Mesothelial cell of epicardium (in vitro differentiated cells): ENCODE measurements at regions not wholly inside any gene's neighbourhood (a gene's known extent, or its start where the extent isn't known, plus 50 kb on each side); places are given as distances from the start of the nearest gene placed in this dataset.

ENCODE experiments used
- DNase-seq, 2 experiments: peaks; one replicate each; pipeline ENCODE4 v3.0.0; 2021; ENCODE audit warnings: low spot score in 2 of 2; ENCODE audit not compliant: unreplicated experiment in 2 of 2
- H3K27ac Mint-ChIP-seq: 2 replicates; pipeline ENCODE4 v1.8.0; 2021; ENCODE audit warnings: mixed read lengths
- H3K27me3 Mint-ChIP-seq: 2 replicates; pipeline ENCODE4 v1.8.0; 2021; ENCODE audit warnings: low read depth, mixed read lengths
- H3K36me3 Mint-ChIP-seq: 2 replicates; pipeline ENCODE4 v1.8.0; 2021; ENCODE audit warnings: mixed read lengths
- H3K4me1 Mint-ChIP-seq: 2 replicates; pipeline ENCODE4 v1.8.0; 2021; ENCODE audit warnings: mixed read lengths
- H3K4me3 Mint-ChIP-seq: 2 replicates; pipeline ENCODE4 v1.8.0; 2021; ENCODE audit warnings: mild to moderate bottlenecking, moderate library complexity, mixed read lengths
- H3K9me3 Mint-ChIP-seq: 2 replicates; pipeline ENCODE4 v1.8.0; 2021; ENCODE audit warnings: mixed read lengths
- CTCF ChIP-seq: fragments of 200-600 bp; sonication (generic); IDR thresholded peaks from one replicate; pipeline ENCODE4 v1.5.0; 2021; ENCODE audit warnings: antibody characterized with exemption; ENCODE audit not compliant: unreplicated experiment

- DNase-seq = no peak
- H3K9me3 Mint-ChIP-seq = no peaks in the 10 kb centered on the region
- TF ChIP-seq CTCF = no peak
- no peak overlapping the region for H3K27ac Mint-ChIP-seq
- peaks cover 9% of the 10 kb centered on the region for H3K4me1 Mint-ChIP-seq
- no peak overlapping the region for H3K4me3 Mint-ChIP-seq
- no peaks in the 10 kb centered on the region for H3K27me3 Mint-ChIP-seq
- no peaks in the 10 kb centered on the region for H3K36me3 Mint-ChIP-seq
Measured at GRCh38 chr14:41380017-41380416, 226.7 kb upstream of the LRFN5 start.

GRCh38 chr14:41378526-41378925 is 228.2 kb upstream of the LRFN5 start:
- Mint-ChIP-seq H3K36me3 (peaks cover 3% of the 10 kb centered on the region), H3K4me3 (no peak overlapping the region), H3K27me3 (no peaks in the 10 kb centered on the region), H3K9me3 (peaks cover 5% of the 10 kb centered on the region), H3K4me1 (peaks cover 12% of the 10 kb centered on the region), H3K27ac (no peak overlapping the region)
- no peak for TF ChIP-seq CTCF
- DNase-seq = no peak

- H3K4me1 Mint-ChIP-seq = peaks cover 12% of the 10 kb centered on the region
- TF ChIP-seq CTCF = no peak
- no peak for DNase-seq
- peaks cover 5% of the 10 kb centered on the region for H3K9me3 Mint-ChIP-seq
- no peaks in the 10 kb centered on the region for H3K27me3 Mint-ChIP-seq
- H3K27ac Mint-ChIP-seq = no peak overlapping the region
- no peak overlapping the region for H3K4me3 Mint-ChIP-seq
- peaks cover 5% of the 10 kb centered on the region for H3K36me3 Mint-ChIP-seq
Measured at GRCh38 chr14:41377932-41378331, 228.7 kb upstream of the LRFN5 start.

- Mint-ChIP-seq H3K27me3 (no peaks in the 10 kb centered on the region), H3K4me1 (peaks cover 12% of the 10 kb centered on the region), H3K36me3 (peaks cover 13% of the 10 kb centered on the region), H3K27ac (no peak overlapping the region), H3K4me3 (no peak overlapping the region), H3K9me3 (peaks cover 8% of the 10 kb centered on the region)
- TF ChIP-seq CTCF = no peak
- DNase-seq = no peak
Measured at GRCh38 chr14:41374092-41374491, 232.6 kb upstream of the LRFN5 start.

GRCh38 chr14:41362139-41362538 is 244.5 kb upstream of the LRFN5 start:
- peaks cover 9% of the 10 kb centered on the region for H3K9me3 Mint-ChIP-seq
- no peak overlapping the region for H3K27ac Mint-ChIP-seq
- H3K27me3 Mint-ChIP-seq = no peaks in the 10 kb centered on the region
- H3K4me1 Mint-ChIP-seq = peaks cover 15% of the 10 kb centered on the region
- H3K4me3 Mint-ChIP-seq = no peak overlapping the region
- no peak for DNase-seq
- TF ChIP-seq CTCF = no peak
- H3K36me3 Mint-ChIP-seq = no peaks in the 10 kb centered on the region

GRCh38 chr14:41360126-41360525 is 246.6 kb upstream of the LRFN5 start:
- Mint-ChIP-seq H3K27me3 (no peaks in the 10 kb centered on the region), H3K4me3 (no peak overlapping the region), H3K9me3 (peaks cover 9% of the 10 kb centered on the region), H3K36me3 (no peaks in the 10 kb centered on the region), H3K4me1 (peaks cover 3% of the 10 kb centered on the region), H3K27ac (no peak overlapping the region)
- no peak for TF ChIP-seq CTCF
- DNase-seq = no peak
